HuH-7 (cell line): ENCODE measurements at regions not wholly inside any gene's neighbourhood (a gene's known extent, or its start where the extent isn't known, plus 50 kb on each side); places are given as distances from the start of the nearest gene placed in this dataset.
"Not testable (repeated sequence)": the region's sequence is repeated elsewhere in the genome, so short reads cannot be mapped to it uniquely, and the experiment has no call there.

ENCODE experiments used
- DNase-seq: peaks from one replicate; pipeline ENCODE4 v3.0.0; 2011; ENCODE audit warnings: low spot score

- DNase-seq = no peak
These were observed 254.1 kb upstream of the IRF2BP2 start for GRCh38 chr1:234864116-234864515.

- no peak for DNase-seq
These were observed 253.6 kb upstream of the IRF2BP2 start for GRCh38 chr1:234863551-234863971.

- DNase-seq = no peak
These were observed 253.1 kb upstream of the IRF2BP2 start for GRCh38 chr1:234862944-234863515.

- no peak for DNase-seq
These were observed 252.5 kb upstream of the IRF2BP2 start for GRCh38 chr1:234862360-234862943.

GRCh38 chr1:234861761-234862160 lies 251.8 kb upstream of the IRF2BP2 start:
- DNase-seq = no peak

- no peak for DNase-seq
These were observed 251.1 kb upstream of the IRF2BP2 start for GRCh38 chr1:234861024-234861620.

GRCh38 chr1:234858722-234859121 lies 248.7 kb upstream of the IRF2BP2 start:
- DNase-seq = no peak

- no peak for DNase-seq
These were observed 246.9 kb upstream of the IRF2BP2 start for GRCh38 chr1:234856845-234857245.

- DNase-seq = no peak
These were observed 245.9 kb upstream of the IRF2BP2 start for GRCh38 chr1:234855851-234856250.

- no peak for DNase-seq
These were observed 244.7 kb upstream of the IRF2BP2 start for GRCh38 chr1:234854645-234855039.

GRCh38 chr1:234853906-234854644 lies 244.1 kb upstream of the IRF2BP2 start:
- DNase-seq = no peak

- DNase-seq = no peak
These were observed 242.7 kb upstream of the IRF2BP2 start for GRCh38 chr1:234852659-234853058.

- no peak for DNase-seq
These were observed 241.8 kb upstream of the IRF2BP2 start for GRCh38 chr1:234851450-234852438.

GRCh38 chr1:234849832-234850231 lies 239.9 kb upstream of the IRF2BP2 start:
- DNase-seq = no peak

- DNase-seq = no peak
These were observed 239.1 kb upstream of the IRF2BP2 start for GRCh38 chr1:234848972-234849649.

GRCh38 chr1:234846813-234847212 lies 236.8 kb upstream of the IRF2BP2 start:
- DNase-seq = not testable (repeated sequence)

GRCh38 chr1:234845836-234846235 lies 235.9 kb upstream of the IRF2BP2 start:
- no peak for DNase-seq

- no peak for DNase-seq
These were observed 235.2 kb upstream of the IRF2BP2 start for GRCh38 chr1:234845097-234845660.

- DNase-seq = no peak
These were observed 234.6 kb upstream of the IRF2BP2 start for GRCh38 chr1:234844479-234845031.

- DNase-seq = no peak
These were observed 234.0 kb upstream of the IRF2BP2 start for GRCh38 chr1:234843946-234844345.
